CD4-positive, alpha-beta T cell treated with Interleukin-10 for 1 hour (primary cell): ENCODE measurements at regions not wholly inside any gene's neighbourhood (a gene's known extent, or its start where the extent isn't known, plus 50 kb on each side); places are given as distances from the start of the nearest gene placed in this dataset.

ENCODE experiments used
- DNase-seq: peaks from one replicate; pipeline ENCODE4 v3.0.0-alpha.2; 2020

DNA sequence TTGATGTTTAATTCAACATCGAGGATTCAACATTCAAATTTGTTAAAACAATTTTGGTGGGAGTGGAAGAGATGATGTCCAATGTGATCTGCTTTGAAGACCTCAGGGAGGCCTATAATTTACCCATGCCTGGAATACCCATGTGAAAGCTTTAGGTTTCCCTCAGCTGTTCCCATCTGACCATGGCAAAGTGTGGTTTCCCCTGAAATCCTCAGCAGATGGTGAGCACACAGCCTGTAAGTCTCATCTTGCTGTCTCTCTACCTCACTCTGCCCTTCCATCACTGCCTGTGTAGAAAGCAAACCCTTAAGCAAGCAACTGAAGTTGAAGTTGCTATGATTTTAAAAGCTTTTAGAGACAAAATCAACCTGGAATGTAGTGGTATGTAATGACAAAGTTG, 80.1 kb upstream of the ATF3 start:
- DNase-seq = no peak

DNA sequence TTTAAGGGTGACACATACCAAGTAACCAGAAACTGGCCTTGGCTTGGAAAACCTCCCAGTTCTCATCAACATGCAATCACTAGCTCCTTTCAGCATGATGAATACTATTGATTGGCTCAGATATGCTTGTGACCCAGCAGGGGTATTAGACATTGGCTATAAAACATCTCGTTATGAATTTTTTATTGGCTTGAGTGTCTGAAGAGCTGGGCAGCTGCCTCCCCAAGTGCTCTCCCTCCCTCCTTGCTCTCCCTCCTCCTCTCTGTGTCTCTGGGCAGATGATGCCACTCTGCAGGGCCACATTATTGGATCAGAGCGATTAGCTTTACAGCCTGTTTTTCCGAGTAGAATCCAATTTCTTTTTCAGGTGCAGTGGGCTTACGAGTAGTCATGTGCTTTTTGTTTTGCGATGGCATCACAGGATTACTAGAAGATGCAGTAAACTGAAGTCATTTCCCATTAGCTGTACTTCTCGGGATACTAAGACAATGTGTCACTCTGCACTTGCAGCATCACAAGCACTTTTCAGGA, 79.3 kb upstream of the ATF3 start:
- DNase-seq = no peak

DNA sequence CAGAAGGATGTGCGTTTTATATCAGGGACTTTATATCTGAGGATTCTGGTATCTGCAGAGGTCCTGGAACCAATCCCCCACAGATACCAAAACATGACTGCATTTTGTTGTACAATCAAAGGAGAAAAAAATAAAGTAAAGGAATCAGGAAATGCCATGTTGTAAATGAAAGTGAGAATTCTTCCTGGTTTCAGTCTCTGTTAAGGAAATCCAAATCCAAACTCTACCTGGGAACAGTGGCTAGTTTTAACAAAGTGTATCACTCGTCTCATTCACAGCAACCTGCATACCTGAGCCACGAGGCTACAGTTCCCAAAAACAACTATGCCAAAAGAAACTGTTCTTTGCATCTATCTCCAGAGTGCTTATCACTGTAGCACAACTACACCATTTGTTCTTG, 77.3 kb upstream of the ATF3 start:
- DNase-seq = no peak

DNA sequence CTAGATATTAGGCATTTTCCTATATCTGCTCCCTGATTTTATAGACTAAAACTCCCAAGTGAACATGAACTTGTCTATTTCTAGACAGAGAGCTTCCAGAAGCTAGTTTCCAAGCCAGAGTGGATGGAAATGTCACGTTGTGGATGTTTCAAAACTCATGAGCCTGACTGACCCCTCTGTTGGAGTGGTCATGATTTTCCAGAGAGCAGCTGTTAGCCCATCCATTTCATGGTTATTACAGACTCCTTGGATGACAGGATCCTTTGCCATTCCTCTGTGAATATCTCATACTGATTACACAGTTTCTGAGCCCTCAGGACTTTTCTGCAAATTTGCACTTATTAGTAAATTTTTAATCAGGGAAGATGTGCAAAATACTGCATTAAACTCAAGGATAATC, 76.8 kb upstream of the ATF3 start:
- DNase-seq = no peak

DNA sequence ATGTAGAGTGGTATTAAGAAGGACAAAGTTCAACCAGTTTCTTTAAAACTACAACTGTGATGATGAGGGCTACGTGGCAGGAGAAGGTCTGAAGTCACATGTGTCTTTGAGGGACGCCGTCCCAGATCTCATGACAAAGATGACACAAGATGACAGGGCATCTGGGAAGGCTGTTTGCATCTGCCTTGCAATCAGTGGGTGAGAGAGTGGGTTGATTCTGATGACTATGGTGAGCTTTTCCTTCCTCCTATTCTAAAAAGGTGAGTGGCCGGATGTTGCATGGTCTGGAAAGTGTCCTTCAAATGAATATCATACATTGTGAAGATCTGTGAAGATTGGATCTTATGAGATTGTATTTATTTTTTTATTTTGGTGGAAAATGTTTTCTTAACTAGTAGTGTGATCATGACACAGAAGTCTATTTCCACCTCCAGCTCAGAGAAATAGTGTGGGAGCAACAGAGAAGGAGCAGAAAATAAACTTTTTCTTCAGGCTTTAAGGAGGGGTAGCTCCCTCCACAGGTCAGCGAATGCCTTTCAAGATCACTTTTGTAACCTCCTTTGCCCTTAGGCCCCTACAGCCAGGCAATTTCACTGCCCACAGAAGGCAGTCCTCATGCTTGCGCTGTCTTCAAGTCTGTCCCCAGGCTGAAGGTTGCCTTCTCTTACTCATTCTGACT, 76.0 kb upstream of the ATF3 start:
- DNase-seq = no peak

DNA sequence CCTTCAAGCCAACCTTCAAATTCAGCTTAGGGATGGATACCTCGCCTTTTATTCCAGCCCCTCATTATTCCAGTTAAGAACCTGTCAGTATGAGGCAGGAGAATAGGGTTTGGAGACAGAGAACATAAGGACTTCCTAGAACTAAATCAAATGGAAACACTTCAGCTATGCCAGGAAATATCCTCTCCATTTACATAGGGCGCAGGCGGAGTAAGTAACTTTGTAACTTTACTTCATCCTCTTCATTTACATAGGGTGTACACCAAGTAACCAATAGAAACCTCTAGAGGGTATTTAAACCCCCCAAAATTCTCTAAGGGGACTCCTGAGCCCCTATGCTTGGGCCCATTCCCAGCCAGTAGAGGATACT, 75.4 kb upstream of the ATF3 start:
- no peak for DNase-seq

DNA sequence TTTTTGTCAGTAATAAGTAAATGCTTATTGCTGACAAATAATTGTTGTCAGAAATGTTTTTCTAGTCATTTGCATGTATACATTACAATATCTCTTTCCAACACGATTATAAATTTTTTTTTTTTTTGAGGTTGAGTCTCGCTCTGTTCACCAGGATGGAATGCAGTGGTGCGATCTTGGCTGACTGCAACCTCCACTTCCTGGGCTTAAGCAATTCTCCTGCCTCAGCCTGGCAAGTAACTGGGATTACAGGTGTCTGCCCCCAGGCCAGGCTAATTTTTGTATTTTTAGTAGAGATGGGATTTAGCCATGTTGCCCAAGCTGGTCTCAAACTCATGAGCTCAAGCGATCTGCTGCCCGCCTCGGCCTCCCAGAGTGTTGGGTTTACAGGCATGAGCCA, 72.0 kb upstream of the ATF3 start:
- DNase-seq = no peak

DNA sequence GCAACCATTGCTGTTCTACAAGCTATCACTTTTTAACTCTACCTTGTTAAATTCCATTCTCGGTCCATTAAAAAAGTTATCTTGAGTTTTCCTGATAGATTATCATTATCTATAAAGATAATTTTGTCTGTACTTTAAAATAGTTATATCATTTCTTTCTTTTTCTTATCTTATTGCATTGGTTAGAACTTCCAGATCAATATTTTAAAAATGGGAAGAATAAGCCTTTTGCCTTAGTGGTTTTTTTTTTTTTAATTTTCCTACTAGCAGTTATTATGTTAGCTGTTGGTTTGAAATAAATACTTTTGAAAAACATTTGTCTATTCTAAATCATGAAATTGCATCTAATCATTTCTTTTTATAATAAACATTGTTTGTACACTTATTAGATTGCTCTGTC, 71.0 kb upstream of the ATF3 start:
- DNase-seq = no peak

DNA sequence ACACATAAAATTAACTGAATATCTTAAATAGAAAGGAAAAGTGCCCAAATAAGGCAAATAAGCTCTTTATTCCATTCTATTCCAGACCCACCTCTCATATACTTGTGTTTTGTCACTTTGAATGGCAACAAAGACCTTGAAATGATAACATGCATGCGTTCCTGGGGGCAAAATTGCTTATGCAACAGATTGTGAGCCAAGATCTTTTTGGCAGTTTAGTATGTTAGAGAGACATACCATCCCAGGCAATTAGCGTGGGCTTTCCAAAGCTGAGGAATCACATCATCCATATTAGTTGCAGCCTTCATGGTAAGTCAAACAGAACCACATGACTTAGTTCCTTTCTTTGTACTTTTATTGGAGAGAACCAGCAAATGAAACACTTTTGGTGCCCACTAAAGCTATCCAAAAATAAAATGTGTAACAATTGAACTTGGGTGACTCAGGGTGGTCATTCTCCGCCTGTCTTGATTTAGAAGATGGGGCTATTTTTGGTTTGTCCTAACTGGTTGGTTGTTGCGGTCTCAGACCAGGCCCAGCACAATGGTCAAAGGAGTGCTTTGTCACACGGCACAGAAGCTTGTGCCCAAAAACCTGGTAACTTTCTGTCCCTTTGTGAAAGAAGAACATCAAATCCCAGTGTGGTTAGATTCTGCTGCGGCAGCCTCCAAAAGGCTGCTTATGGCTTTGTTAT, 68.7 kb upstream of the ATF3 start:
- no peak for DNase-seq

DNA sequence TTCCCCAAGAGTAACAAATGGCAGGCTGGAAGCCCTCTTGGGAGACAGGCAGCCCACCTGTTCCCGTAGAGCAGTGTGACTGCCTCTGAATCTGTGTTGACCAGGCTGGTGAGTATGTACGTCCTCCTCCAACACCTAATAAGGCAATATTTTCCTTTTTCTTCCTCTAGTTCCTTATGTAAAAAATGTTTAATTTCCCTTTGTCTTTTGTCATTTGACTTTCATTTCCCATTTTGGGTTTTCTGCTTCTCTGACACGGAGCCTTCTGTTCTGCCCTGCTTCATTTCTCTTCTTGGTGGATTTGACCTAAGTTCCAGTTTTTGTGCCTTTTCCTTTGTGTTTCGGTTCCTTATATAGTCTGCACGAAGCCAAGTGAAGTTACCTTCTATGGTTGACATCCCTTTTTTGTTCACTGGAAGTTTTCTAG, 65.8 kb upstream of the ATF3 start:
- DNase-seq = no peak

DNA sequence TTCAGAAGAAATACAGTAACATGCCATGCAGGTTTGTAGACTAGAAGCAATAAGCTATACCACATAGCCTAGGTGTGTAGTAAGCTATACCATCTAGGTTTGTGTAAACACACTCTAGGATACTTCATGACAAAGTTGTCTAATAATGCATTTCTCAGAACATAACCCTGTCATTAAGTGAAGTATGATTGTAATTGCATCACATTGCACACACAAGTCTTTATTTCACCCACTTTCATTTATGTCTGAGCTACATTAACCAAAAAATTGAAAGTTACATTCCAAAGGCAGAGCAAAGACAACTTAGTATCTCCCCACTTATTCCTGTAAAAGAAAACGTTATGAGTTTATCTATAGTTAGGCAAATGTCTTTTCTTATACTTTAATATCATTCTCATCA, 64.5 kb upstream of the ATF3 start:
- no peak for DNase-seq

DNA sequence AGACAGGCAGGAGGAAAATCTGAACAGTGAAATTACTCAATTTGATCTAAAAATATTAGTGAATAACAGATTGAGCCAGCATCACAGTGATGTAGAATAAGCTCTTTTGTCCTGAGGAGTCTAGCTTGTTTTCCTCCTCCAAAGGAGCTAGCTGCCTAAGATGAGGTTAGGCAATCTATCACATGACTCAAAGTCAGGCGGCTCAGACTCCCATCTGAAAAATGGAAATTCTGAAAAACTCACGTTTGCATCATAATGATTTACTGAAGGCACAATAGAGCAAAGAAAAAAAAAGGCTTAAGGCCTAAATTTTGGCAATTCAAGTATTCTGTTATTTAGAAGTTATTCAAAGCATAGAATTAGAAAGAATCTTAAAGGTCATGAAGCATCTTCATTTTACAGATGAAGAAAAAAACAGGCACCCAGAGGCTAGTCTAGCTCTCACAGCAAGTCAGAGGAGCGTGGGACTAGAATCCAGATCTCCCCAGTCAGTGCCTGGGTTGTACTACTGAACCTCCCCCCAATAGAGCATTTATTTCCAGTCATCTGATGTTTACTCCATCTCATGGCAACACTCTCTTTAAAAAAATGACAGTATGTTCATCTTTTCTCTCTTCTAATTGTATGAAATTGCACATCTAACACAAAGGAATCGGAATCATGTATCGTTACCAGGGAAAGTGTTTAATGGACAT, 62.5 kb upstream of the ATF3 start:
- no peak for DNase-seq

DNA sequence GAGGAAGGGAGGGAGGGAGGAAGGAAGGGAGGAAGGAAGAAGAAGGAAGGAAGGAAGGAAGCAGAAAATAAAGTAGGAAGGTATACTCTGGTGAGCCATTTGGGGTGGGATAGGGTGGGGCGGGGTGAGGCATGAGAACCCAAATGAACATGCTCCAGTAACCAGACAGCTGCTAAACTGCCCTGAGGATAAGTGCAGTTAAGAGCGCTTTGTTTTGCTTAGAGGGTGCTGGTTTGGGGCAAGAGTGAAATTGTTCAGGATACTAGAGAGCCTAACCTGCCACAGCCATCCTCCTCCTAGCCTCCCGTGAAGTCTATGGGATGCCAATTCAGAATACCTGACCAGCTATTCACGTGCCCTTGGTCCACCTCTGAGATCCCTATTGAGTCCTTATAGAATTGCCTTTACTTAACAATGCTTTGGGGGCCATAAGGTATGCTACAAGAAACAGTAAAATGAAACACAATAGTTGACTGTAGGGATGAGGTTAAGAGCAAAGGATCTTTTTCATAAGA, 59.0 kb upstream of the ATF3 start:
- no peak for DNase-seq

DNA sequence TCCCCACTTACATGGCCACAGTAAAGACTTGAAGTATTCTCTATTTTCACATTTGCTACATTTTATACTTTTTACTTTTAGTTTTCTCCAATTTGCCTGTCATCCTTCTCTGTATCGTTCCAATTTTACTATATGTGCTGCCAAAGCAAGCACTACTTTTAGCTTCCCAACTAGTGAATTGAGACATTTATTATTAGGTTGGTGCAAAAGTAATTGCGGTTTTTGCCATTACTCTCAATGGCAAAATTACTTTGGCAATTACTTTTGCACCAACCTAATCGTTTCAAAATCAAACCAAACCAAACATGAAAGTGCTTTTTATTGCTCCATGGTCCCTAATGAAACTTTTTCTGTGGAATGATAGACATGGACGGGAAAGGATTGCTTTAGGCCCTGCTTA, 56.6 kb upstream of the ATF3 start:
- DNase-seq = no peak

DNA sequence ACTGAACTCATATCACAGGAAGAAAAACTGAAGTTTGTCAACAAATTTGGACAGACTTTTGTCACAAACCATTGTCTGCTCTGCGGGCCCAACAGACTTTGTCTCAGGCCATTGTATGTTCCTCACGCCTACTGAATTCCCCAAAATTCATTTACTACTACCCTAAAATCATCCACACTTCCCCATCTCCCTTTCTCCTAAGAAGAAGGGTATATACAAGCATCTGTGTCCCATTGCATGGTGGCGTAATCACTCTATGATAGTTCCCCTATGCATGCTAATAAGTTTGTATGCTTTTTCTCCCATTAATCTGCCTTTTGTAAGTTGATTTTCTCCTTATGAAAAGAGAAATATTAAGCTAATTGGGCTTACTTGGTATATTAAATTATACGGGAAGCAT, 54.9 kb upstream of the ATF3 start:
- no peak for DNase-seq

DNA sequence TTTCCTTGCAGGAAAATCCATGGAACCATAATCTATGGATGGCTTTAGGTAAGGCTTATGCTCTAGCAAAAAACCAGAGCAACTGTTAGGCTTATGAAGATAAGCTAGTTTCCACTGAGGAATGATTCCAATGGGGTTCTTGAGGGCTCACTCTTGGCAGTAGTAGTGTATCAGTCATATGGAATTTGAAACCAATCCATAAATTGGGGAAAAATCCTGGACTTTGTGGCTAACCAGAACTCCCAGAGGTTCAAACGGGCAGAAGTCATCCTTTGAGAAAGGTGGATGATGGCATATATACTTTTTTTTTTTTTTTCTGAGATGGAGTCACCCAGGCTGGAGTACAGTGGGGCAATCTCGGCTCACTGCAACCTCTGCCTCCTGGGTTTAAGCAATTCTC, 54.2 kb upstream of the ATF3 start:
- DNase-seq = no peak

DNA sequence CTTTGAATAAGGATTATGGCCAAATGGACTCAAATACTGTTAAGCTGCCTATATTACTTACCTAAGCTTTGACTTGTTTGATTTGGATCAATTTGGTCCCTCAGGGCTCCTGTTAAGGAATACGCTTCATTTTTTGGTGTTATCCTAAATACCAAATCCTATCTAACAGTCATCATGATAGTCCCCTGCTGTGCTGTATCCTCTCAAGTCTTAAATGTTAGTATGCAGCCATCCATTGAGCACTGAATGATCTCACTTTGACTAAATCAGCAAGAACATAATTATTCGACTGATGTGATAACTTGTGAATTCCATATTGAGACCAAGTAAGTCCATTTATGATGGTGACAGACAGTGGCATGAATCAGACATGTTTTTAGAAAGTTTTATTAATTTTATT, 53.1 kb upstream of the ATF3 start:
- DNase-seq = no peak

DNA sequence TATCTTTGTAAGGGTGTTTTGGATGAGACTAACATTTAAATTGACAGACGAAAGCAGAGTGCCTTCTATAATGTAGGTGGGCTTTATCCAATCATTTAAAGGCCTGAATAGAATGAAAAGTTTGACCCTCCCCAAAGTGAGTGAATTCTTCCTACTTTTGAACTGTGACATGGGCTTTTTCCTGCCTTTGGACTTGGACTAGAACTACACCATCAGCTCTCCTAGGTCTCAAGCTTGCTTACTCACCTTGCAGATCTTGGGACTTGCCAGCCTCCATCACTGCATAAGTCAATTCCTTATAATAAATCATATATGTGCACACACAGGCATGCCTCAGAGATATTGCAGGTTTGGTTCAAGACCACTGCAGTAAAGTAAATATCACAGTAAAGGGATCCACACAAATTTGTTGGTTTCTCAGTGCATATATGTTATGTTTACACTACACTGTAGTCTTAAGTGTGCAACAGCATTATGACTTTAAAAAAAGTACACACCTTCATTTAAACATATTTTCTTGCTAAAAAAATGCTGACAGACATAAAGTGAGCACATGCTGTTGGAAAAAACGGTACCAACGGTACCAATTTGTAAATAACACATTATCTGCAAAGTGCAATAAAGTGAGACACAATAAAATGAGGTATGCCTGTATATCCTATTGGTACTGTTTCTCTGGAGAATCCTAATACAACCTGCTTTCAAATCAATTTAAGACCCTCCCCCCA, 51.6 kb upstream of the ATF3 start:
- DNase-seq = no peak

DNA sequence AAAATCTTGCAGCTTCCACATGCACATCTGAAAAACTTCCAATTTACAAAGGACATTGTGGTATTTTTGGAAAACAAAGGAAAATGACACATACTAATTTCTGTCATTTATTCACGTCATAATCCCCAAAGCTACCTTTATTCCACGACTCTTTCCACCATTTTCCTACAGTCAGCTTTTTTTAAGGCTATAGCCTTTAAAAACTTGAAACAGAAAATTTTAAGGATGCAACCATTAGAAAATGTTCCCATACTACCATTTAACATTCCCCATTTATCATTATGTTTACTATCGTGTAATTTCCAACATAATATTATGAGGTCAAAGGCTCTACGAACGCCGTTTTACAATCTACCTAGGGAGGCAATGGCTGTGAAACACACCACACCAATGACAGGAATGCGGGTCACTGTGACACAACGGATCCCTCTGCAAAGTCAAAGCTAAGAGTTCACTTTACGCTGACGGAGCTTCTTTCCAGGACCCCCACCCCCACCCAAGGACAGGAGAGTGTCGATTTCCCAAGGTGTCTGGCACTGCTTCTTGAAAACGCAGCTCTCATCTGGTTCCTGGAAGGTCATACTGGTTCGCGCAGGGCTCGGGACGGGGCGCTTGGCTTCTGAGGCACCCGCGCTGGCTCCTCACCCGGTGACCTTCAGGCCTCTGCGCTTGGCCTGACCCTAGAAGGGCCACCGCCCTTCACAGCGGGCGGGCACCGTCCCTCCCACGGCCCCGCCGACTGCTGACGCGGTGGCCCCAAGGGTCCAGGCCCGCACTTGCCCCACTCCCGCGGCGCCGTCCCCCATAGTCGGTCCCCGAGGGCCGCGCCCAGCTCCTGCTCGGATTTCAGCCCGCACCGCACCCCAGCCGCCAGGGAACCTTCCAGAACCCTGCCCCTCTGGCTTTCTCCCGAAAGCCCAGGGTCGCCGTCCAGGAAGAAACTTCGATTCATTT, 50.5 kb upstream of the ATF3 start:
- no peak for DNase-seq

DNA sequence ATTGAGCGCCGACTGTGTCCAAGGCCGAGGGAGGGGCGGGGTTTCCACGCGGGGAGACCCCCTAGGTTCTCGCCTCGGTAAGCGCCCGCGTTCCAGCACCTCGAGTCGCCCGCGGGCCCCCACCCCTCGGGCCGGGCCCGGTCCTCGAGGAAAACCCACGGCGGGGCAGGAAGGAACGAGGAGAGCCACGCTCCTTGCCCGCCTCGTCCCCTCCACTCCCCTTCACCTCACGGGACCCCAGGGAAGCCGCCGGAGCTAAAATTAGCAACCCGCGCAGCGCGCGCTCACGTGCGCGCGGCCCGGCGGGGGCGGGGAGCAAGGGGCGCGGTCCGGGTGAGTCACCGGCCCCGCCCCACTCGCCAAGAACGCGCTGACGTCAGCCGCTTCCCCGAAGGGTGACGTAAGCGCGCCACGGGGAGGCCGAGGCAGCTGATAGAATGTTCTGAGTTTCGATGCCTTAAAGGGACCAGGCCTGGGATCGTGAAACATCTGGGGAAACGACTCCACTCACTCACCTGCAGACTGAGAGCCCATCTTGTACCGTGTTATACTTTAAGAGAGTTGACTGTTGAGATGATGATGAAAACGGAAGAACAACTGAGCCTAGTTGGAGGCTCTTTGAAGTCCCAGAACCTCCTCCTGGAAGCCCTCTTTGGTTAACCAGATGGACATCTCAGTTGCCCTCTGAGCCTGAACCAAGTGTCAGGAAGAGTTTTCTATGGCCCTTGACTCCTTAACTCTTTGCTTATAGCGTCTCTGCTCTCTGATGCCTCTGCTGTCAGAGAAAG, 49.7 kb upstream of the ATF3 start:
- DNase-seq = peak; percentile 96
